Gastrocnemius medialis (tissue), 4 donors: ENCODE measurements at regions not wholly inside any gene's neighbourhood (a gene's known extent, or its start where the extent isn't known, plus 50 kb on each side); places are given as distances from the start of the nearest gene placed in this dataset.

Experiments used
- ATAC-seq, 2 donors: fragments of 150-250 bp; one replicate each; pipeline ENCODE4 v1.9.1; 2016
- DNase-seq, 2 donors: peaks; one replicate each; pipeline ENCODE4 v3.0.0-alpha.2; 2019
- H3K27ac ChIP-seq, 4 donors: fragments of 200-600 bp; sonication (generic); 1 replicate in 1 of 4; 2 replicates in 3 of 4; pipeline ENCODE4 v1.5.1; 2016 to 2018; ENCODE audit warnings: mild to moderate bottlenecking in 2 of 4, moderate library complexity in 1 of 4
- H3K27me3 ChIP-seq, 3 donors: fragments of 200-600 bp; sonication (generic) in 2 of 3; 1 replicate in 1 of 3; 2 replicates in 2 of 3; pipeline versions ENCODE4 v1.5.1 to v1.6.0; 2016 to 2019; ENCODE audit warnings: mild to moderate bottlenecking in 1 of 3, moderate library complexity in 1 of 3
- H3K36me3 ChIP-seq, 2 donors: fragments of 200-600 bp; sonication (generic) in 1 of 2; one replicate each; pipeline ENCODE4 v1.5.1; 2017 to 2018
- H3K4me1 ChIP-seq, 2 donors: fragments of 200-600 bp; sonication (generic) in 1 of 2; one replicate each; pipeline ENCODE4 v1.5.1; 2016 to 2017; ENCODE audit warnings: mild to moderate bottlenecking in 2 of 2
- H3K4me3 ChIP-seq, 4 donors: fragments of 200-600 bp; sonication (generic) in 3 of 4; 1 replicate in 1 of 4; 2 replicates in 3 of 4; pipeline ENCODE4 v1.5.1; 2016 to 2019; ENCODE audit warnings: mild to moderate bottlenecking in 2 of 4
- H3K9me3 ChIP-seq, 3 donors: fragments of 200-600 bp; sonication (generic) in 2 of 3; 1 replicate in 1 of 3; 2 replicates in 2 of 3; pipeline ENCODE4 v1.5.1; 2016 to 2019
- CTCF ChIP-seq, 5 experiments: fragments of 450-650 bp in 3 of 5; fragments of 200-600 bp in 2 of 5; sonication (generic) in 2 of 5; IDR thresholded peaks in 4 of 5; conservative IDR thresholded peaks in 1 of 5; 1 replicate in 4 of 5; 2 replicates in 1 of 5; pipeline ENCODE4 v1.5.1; 2016 to 2019; ENCODE audit warnings: antibody characterized with exemption in 5 of 5, mild to moderate bottlenecking in 3 of 5, moderate library complexity in 3 of 5
- POLR2A ChIP-seq, 2 donors: fragments of 450-650 bp; IDR thresholded peaks; one replicate each; pipeline ENCODE4 v1.6.1; 2017; ENCODE audit warnings: antibody characterized with exemption in 2 of 2, mild to moderate bottlenecking in 2 of 2, moderate library complexity in 2 of 2
- in situ Hi-C, 4 donors: fragments of 200-750 bp; cut with MboI; loops; one replicate each; pipeline versions ENCODE4 v1.15.0 to v1.8.0; 2017; ENCODE audit warnings: low sequenced_read_pairs in 4 of 4
- intact Hi-C: fragments of 100-400 bp; cut with DNase I; formaldehyde crosslinking; loops from one replicate; pipeline ENCODE4 v1.15.1; 2023; ENCODE audit warnings: low total_unique reads

GRCh38 chr9:118423721-118424120, 719.5 kb downstream of the TLR4 start:
- Histone ChIP-seq H3K9me3 (no peaks in the 10 kb centered on the region), H3K36me3 (no peaks in the 10 kb centered on the region), H3K27ac (no peak overlapping the region), H3K27me3 (no peaks in the 10 kb centered on the region), H3K4me3 (no peak overlapping the region), H3K4me1 (no peaks in the 10 kb centered on the region)
- in situ Hi-C loops = no loop called here
- TF ChIP-seq CTCF (IDR thresholded peaks at IDR 0.05 in 4 of 5, conservative IDR thresholded peaks at IDR 0.05 in 1 of 5) (no peak), POLR2A (IDR thresholded peaks at IDR 0.05) (no peak)
- intact Hi-C loops = no loop called here
- ATAC-seq (no peak), DNase-seq (no peak)

GRCh38 chr9:118426772-118427171, 722.6 kb downstream of the TLR4 start:
- H3K27ac ChIP-seq = no peak overlapping the region
- no peaks in the 10 kb centered on the region for H3K27me3 ChIP-seq
- DNase-seq = no peak
- H3K4me3 ChIP-seq = no peak overlapping the region
- no peaks in the 10 kb centered on the region for H3K4me1 ChIP-seq
- in situ Hi-C loops = no loop called here
- TF ChIP-seq POLR2A (IDR thresholded peaks at IDR 0.05) (no peak), CTCF (IDR thresholded peaks at IDR 0.05 in 4 of 5, conservative IDR thresholded peaks at IDR 0.05 in 1 of 5) (no peak)
- H3K36me3 ChIP-seq = no peaks in the 10 kb centered on the region
- no peak for ATAC-seq
- no peaks in the 10 kb centered on the region for H3K9me3 ChIP-seq
- intact Hi-C loops = no loop called here

GRCh38 chr9:118438810-118439209, 734.6 kb downstream of the TLR4 start:
- intact Hi-C loops = no loop called here
- Histone ChIP-seq H3K4me3 (no peak overlapping the region), H3K27me3 (no peaks in the 10 kb centered on the region), H3K27ac (no peak overlapping the region), H3K4me1 (no peaks in the 10 kb centered on the region), H3K9me3 (no peaks in the 10 kb centered on the region), H3K36me3 (no peaks in the 10 kb centered on the region)
- in situ Hi-C loops = no loop called here
- DNase-seq (no peak), ATAC-seq (no peak)
- no peak for TF ChIP-seq CTCF (IDR thresholded peaks at IDR 0.05 in 4 of 5, conservative IDR thresholded peaks at IDR 0.05 in 1 of 5)
- no peak for TF ChIP-seq POLR2A (IDR thresholded peaks at IDR 0.05)

GRCh38 chr9:118439441-118439840, 735.2 kb downstream of the TLR4 start:
- Histone ChIP-seq H3K27me3 (no peaks in the 10 kb centered on the region), H3K4me1 (no peaks in the 10 kb centered on the region), H3K4me3 (no peak overlapping the region), H3K9me3 (no peaks in the 10 kb centered on the region), H3K36me3 (no peaks in the 10 kb centered on the region), H3K27ac (no peak overlapping the region)
- DNase-seq = no peak
- intact Hi-C loops (no loop called here), in situ Hi-C loops (no loop called here)
- no peak for TF ChIP-seq POLR2A (IDR thresholded peaks at IDR 0.05)
- no peak for ATAC-seq

GRCh38 chr9:118444403-118444802, 740.2 kb downstream of the TLR4 start:
- no peaks in the 10 kb centered on the region for H3K36me3 ChIP-seq
- TF ChIP-seq CTCF (IDR thresholded peaks at IDR 0.05 in 4 of 5, conservative IDR thresholded peaks at IDR 0.05 in 1 of 5) (no peak), POLR2A (IDR thresholded peaks at IDR 0.05) (no peak)
- no peaks in the 10 kb centered on the region for H3K4me1 ChIP-seq
- no peaks in the 10 kb centered on the region for H3K9me3 ChIP-seq
- H3K27ac ChIP-seq = no peak overlapping the region
- ATAC-seq (no peak), DNase-seq (no peak)
- H3K27me3 ChIP-seq = no peaks in the 10 kb centered on the region
- in situ Hi-C loops (no loop called here), intact Hi-C loops (no loop called here)
- no peak overlapping the region for H3K4me3 ChIP-seq
